PC-9 (cell line): ENCODE measurements at regions not wholly inside any gene's neighbourhood (a gene's known extent, or its start where the extent isn't known, plus 50 kb on each side); places are given as distances from the start of the nearest gene placed in this dataset.

Experiments used
- EZH2 ChIP-seq: fragments of 200-600 bp; sonication (generic); IDR thresholded peaks from 2 replicates; pipeline ENCODE4 v1.8.0; 2017; ENCODE audit warnings: antibody characterized with exemption, low read depth
- TF ChIP-seq, protein P1 (sequence below): fragments of 200-600 bp; sonication (generic); conservative IDR thresholded peaks from 2 replicates; pipeline ENCODE4 v1.6.1; 2017; ENCODE audit warnings: mixed run types, antibody characterized with exemption, mild to moderate bottlenecking, moderate library complexity

DNA sequence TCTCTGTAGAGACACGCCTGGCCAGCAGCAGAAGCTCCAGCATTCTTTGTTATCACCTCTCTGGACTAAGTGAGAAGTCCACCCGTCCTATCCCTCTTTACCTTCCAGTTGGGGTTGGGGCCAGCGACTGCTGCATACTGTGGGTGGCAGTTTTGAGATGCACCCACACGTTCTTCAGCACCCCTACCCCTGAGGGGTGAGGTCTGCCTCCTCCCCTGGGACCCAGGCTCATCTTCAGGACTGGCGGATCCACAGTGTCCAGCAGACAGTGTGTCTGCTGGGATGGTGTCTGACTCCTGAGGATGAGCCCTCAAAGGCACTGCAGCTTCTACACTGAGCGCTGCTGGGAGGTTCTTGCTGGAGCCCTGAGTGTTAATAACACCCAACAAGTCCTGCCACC lies 78.8 kb downstream of the GADD45G start:
- TF ChIP-seq, protein P1, sequence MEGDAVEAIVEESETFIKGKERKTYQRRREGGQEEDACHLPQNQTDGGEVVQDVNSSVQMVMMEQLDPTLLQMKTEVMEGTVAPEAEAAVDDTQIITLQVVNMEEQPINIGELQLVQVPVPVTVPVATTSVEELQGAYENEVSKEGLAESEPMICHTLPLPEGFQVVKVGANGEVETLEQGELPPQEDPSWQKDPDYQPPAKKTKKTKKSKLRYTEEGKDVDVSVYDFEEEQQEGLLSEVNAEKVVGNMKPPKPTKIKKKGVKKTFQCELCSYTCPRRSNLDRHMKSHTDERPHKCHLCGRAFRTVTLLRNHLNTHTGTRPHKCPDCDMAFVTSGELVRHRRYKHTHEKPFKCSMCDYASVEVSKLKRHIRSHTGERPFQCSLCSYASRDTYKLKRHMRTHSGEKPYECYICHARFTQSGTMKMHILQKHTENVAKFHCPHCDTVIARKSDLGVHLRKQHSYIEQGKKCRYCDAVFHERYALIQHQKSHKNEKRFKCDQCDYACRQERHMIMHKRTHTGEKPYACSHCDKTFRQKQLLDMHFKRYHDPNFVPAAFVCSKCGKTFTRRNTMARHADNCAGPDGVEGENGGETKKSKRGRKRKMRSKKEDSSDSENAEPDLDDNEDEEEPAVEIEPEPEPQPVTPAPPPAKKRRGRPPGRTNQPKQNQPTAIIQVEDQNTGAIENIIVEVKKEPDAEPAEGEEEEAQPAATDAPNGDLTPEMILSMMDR, result no peak
- TF ChIP-seq EZH2, result no peak
